NOMO-1 treated with dmso at 0.1 percent for 144 hours (cell line): ENCODE measurements at regions not wholly inside any gene's neighbourhood (a gene's known extent, or its start where the extent isn't known, plus 50 kb on each side); places are given as distances from the start of the nearest gene placed in this dataset.
"Not testable (repeated sequence)": the region's sequence is repeated elsewhere in the genome, so short reads cannot be mapped to it uniquely, and the experiment has no call there.

ENCODE experiments used
- DNase-seq: peaks from one replicate; lab custom pipeline; 2025; ENCODE audit not compliant: unreplicated experiment; lab: John Stamatoyannopoulos, UW

DNA sequence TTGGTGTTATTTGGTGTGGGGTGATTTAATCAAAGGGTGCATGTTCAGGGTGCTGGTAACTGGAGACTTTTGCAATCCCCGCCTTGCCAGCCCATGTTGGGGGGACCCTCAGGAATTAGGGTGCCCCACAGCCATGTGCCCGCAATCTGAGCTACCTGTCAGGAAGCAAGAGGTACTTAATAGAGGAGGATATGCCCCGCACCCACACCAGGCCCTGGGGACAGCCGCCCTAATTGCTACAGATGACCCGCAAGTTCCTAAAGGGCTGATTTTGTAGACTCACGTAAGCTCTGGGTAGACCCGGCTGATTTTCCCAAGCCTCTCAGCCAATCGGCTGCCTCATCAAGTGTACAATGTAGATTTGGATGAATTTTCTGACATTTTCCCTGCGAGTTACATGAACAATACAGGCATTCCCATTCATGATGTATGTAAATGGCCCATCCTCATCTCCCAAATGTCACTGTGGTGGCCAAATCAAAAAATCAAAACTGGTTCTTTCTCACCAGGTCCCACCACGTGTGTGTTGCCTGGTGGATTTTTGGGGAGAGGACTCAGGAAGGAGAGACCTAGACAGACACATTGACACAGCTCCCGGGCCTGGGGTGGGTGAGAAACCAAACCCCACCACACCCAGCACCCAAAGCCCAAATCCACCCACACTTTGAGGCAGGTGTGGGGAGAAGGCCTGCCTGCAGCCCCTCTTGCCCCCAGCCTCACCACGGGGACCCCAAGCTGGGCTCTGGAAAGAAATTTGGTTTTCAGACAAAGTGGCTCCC is 119.2 kb upstream of the SPACA7 start:
- DNase-seq, result no peak

DNA sequence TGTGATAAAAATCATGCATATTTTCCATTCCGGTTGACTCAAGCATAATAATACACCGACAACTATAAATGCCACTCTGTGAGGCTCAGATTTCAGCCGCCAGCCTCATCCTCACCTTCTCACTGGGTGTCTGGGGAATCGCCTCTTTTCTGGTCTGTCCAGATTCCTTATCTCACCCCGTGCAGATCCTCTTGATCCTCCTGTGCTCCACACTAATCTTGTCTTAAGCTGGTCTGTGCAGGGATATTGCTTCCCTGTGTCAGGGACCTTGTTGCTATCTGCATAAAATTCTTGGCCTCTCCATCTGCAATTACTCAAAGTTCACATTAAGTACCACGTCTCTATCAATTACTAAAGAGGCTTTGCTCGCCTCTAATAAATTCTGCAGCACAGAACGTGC is 116.6 kb upstream of the SPACA7 start:
- no peak for DNase-seq

DNA sequence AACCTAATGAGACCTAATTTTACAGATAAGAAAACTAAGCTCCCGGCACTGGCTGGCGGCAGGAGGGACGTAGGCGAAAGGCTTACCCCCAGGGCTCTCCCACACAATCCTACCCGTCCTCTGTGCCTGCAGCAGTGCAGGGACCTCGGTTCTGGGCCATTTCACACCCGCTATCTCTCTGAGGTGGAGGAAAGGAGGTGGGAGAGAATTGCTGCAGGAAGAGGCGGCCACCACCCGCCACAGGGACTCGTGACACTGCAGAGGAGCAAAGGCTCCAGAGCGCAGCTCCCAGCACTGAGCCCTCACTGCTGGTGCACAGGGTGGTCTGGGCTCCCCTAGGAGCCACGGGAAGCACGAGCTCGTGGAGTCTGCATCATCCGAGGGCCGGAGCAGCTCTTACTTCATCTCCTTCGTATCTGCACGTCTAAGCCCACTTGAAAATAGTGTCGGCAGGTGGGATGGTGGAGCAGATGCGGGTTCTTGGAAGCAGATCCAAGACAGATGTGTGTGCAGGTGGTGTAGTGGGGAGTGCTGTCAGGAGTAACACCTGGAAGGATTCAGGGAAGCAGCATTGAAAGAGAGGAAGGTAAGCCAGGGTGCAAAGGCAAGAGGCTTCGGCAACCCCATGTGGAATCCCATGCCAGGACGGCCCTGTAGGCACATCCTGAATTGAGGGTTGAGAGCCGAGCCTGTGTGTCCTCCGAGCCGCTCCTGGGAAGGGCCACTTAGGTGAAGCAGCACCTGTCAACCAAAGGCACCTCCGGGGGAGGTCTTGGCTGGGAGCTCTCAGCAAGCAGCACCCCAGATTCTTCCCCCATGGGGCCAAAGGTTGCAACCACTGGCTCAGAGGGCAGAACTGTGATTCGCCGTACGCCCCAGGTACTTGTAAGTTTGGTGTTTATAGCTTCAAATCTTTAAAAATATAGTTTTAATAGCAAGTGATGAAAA is 115.8 kb upstream of the SPACA7 start:
- DNase-seq, result no peak

DNA sequence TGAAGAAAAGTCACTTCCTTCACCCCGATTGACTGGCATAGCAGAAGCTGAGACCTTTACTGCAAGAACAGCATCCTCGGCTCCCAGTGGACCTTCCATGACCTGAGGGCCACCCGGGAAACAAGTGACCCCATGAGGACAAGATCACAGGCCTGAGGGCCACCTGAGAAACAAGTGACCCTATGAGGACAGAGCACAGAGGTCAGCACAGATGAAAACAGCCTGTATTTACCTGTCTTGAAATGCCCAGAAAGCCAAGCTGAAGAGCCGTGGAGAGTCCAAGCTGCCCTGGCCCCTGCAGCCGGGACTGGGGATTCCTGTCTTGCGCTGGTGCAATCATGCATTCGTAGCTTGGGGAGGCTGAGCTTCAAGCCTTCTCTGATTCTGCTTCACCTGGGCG is 114.2 kb upstream of the SPACA7 start:
- no peak for DNase-seq

DNA sequence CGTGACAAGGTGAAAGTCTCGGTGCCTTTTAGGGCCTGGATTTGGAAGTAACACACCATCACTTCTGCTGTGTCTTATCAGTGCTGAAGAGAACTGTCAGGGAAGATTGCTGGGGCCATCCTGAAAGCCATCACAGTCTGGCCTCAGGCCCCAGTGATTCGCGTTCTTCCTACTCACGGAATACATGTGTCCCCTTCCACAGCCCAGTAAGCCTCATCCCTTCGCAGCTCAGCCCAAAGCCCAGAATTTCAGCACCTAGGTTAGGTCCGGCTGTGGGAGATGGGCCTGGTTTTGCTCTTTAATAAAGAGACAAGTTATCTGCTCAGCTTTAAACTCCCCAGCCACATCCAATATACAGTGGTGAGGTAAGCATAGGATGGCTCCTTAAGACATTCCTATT is 113.0 kb upstream of the SPACA7 start:
- DNase-seq, result no peak

DNA sequence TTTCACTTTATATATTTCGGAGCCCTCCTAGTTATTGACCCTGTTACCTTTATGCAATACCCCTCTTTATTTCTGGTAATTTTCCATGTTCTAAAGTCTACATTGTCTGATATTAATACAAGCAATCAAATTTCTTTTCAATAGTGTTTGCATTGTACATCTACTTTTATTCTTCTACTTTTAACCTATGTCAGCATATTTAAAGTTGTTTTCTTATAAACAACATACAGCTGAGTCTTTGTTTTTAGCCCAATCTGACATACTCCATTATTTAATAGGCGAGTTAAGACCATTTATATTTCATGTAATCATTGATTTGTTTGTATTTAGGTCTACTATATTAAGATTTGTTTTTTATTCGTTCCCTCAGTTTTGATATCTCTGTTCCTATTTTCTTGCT is 108.5 kb upstream of the SPACA7 start:
- no peak for DNase-seq

DNA sequence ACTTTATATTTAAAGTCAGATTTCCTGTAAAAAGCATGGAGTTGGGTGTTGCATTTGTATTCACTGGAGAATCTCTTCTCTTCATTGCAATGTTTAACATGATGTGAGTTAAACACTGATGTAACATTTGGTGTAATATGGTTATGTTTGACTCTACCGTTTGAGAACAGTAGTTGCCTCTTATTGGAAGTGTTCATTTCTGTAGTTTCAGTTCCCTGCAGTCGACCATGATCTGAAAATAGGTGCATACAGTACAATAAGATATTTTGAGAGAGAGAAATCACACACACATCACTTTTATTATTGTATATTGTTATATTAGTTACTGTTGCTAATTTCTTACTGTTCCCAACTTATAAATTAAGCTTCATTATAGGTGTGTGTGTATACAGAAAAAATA is 105.2 kb upstream of the SPACA7 start:
- no peak for DNase-seq

DNA sequence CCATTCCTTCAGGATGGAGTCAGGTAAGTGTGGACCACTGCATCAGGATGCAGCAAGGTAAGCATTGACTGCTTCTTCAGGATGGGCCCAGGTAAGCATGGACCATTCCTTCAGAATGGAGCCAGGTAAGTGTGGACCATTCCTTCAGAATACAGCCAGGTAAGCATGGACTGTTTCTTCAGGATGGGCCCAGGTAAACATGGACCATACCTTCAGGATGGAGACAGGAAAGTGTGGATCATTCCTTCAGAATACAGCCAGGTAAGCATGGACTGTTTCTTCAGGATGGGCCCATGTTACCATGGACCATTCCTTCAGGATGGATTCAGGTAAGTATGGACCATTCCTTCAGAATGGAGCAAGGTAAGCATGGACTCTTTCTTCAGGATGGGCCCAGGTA is 89.4 kb upstream of the SPACA7 start:
- not testable (repeated sequence) for DNase-seq

DNA sequence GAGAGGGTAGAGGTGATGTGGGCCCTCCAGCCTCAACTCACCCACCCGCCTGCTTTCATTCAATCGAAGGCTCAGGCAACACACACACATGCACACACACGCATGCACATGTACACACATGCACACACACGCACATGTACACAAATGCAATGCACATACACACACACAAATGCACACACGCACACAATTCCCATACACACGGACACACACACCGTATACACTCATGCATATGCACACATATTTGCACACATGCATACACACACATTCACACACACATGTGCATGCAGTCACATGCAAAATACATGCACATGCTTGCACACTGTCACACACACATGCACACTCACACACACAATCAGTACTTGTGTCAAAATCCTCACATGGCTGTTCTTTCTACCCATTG is 55.9 kb upstream of the SPACA7 start:
- no peak for DNase-seq

DNA sequence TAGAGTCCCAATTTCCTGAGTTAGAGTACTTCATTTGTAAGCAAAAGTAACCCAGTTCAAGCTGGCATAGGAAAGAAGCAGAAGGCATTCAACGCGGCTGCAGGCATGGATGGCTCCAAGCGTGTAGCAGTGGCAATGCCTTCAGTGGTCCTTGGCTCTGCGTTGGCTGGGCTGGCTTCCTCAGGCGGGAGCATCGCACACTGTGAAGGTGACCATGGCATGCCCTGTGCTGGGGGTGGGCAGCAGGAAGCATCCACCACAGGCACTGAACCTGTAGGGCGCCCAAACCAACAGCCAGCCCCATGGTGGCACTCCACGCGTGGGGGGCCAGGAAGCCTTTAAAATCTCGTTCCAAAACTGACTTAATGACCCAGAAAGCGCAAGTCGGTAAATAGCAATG is 53.6 kb upstream of the SPACA7 start:
- DNase-seq, result no peak

DNA sequence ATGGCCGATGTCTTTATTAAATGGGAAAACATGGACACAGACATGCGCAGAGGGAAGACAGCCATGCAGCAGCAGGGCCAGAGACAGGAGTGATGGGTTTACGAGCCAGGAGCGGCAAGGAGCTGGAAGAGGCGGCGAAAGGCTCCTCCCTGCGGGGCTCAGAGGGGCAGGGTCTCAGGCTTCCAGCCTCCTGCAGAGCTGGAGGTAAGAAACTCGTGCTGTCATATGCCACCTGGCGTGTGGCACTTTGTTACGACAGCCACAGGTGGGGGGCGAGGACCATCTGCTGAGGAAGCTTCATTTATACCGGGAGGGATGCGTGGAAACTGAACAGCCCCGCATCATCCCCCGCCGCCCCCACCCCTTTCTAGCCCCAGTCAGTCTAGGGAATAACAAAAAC is 52.0 kb upstream of the SPACA7 start:
- DNase-seq, result no peak

DNA sequence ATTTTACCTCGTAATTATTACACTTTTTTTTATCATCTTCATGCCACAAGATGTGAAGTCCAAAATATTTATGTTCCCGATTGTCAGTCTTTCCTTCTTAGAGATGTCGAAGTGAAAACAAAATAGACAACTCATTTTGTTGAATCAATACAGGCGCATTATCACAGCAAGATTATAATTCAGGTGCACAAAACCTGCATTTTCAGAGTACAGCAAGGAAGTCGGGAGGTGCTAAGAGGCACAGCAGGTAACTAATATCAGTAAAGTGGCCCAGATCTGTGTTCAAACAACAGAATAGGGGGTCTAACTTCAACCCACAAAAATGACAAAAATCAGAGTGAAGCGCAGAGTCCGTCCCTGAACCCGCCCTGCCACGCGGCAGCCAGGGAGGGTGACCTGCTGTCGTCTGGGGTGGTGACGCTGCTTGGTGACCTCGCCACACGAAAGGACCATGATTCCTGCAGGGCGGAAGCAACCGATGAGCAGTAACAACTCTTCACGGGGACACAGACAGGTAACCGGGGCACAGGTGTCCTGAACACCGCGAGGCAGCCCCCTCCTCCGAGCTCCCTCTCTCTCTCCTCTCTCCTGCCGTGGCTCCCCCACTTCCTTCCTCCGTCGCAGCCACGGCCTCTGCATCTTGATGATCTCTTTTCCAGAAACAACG is 50.9 kb upstream of the SPACA7 start:
- DNase-seq, result no peak

DNA sequence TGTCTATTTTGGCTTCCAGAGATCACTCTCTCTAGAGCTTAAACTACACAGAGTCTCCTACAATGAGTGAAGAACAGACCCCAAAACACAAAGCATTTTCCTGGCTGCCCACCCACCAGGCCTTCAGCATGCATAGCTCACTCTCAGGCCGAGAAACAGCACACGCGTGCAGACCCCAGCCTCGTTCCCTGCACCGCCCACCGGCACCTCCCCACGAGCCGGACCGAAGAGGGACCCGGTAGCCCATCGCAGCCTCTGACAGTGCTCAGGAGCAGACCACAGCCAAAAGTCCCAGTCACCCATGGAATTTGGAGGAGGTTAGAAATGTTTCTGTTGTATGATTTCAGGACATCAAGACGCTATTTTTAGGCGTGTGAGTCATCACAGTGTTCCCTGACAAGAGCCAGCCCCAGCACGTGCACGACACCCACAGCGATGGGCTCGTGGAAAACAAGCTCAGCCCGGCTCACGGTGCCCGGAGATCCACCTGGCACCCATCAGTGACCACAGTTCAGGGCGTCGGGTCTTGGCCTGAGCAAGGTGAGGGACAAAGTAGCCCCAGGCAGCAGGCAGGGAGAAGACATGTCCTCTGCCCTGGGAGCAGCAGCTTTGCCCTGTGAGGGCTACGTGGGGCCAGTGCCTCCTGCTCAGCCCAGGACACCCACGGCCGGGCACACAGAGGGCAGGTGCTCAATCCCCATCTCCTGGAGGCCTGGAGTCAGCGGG is 50.1 kb upstream of the SPACA7 start:
- DNase-seq, result no peak
